D721Med (cell line): ENCODE measurements at regions not wholly inside any gene's neighbourhood (a gene's known extent, or its start where the extent isn't known, plus 50 kb on each side); places are given as distances from the start of the nearest gene placed in this dataset.

Source experiments
- DNase-seq: peaks from one replicate; pipeline ENCODE4 v3.0.0; 2011; ENCODE audit warnings: low spot score; ENCODE audit not compliant: insufficient read length
- FAIRE-seq: peaks from 2 replicates; lab custom pipeline; 2011; peaks lifted over from hg19 to GRCh38; lab: Jason Lieb, UNC
- CTCF ChIP-seq: IDR thresholded peaks from 2 replicates; pipeline ENCODE4 v1.5.1; 2012; ENCODE audit warnings: mild to moderate bottlenecking, control low read depth; ENCODE audit not compliant: insufficient read depth; ENCODE audit errors: missing control alignments

GRCh38 chr5:57398413-57399093, 84.1 kb downstream of the ACTBL2 start:
- DNase-seq (no peak), FAIRE-seq (no peak)
- TF ChIP-seq CTCF = no peak

- TF ChIP-seq CTCF = no peak
- no peak for DNase-seq
- no peak for FAIRE-seq
Measured at GRCh38 chr5:57396701-57397100, 85.9 kb downstream of the ACTBL2 start.

- no peak for TF ChIP-seq CTCF
- FAIRE-seq = no peak
- DNase-seq = no peak
Measured at GRCh38 chr5:57394421-57395210, 88.0 kb downstream of the ACTBL2 start.

- TF ChIP-seq CTCF = no peak
- no peak for DNase-seq
- no peak for FAIRE-seq
Measured at GRCh38 chr5:57386958-57387357, 95.7 kb downstream of the ACTBL2 start.

GRCh38 chr5:57383093-57383861, 99.3 kb downstream of the ACTBL2 start:
- no peak for TF ChIP-seq CTCF
- DNase-seq (no peak), FAIRE-seq (no peak)

GRCh38 chr5:57382655-57383054, 100.0 kb downstream of the ACTBL2 start:
- no peak for DNase-seq
- no peak for TF ChIP-seq CTCF
- FAIRE-seq = no peak
